GM21529 (cell line): ENCODE measurements at regions not wholly inside any gene's neighbourhood (a gene's known extent, or its start where the extent isn't known, plus 50 kb on each side); places are given as distances from the start of the nearest gene placed in this dataset.

ENCODE experiments used
- ATAC-seq: cut with Tn5 transposase; IDR thresholded peaks from one replicate; pipeline ENCODE4 v1.9.1; 2021; ENCODE audit not compliant: unreplicated experiment

DNA sequence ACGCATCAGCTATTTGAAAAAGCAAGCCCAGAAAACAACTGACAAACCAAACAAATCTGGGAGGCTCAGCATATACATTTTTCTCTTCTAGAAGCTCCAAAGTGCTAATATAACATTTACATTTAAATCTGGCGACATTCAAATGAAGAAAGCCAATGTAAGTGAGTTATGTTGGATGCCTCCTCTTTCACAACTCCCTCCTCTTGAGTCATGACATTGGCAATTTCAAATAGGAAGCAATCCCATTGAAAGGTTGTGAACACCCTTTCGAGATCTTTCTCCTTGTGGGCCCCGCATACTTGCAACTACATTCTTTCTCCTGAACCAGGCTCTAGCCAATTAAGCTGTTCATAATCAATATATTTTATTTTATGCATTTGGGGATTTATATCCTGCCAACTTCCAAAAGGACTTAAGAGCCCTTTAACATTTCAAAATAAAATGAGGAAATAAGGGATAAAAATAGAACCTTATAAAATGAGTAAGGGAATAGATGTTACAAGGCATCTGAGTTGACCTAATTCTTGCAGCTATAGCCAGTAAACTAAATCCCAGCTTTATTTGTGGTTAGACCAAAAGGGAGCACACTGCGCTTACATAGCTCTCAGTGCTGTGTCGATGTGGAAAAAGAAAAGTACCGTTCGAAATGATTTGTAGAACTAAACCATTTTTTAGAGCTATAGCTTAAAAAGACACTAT is 129.5 kb upstream of the SESN3 start:
- ATAC-seq, result no peak

DNA sequence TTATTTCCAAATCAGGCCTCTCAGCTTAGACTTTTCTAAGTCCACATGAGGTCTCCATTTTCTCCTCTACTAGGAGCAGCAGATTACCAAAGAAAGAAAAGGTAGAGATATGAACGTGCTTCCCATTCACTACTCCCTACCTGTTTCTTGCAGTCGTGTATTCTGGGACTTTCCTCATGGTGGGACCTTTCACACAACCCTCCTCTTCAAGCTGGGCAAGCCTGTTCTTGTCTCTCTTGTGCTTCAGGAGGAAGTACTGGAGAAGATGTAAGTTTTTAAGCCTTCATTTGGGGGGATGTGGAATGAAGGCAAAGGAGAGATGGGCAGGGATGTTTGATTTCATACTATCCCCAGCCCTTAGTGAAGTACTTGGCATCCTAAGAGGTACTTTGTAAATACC is 128.8 kb upstream of the SESN3 start:
- ATAC-seq, result no peak

DNA sequence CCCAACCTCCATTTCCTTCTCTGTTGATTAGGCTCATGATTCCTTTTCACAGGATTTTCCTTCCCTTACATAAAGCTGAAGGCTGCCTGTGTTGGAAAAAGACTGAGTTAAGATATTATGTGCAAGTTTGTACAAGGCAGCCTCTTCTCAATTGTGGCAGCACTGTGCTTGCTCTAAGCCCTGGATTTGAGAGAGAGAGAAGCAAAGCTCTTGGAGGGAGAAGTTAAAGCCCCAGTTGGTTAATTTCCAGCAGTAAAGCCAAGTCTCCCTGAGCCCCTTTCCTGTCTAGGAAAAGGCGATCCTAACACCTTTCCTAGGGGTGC is 128.3 kb upstream of the SESN3 start:
- no peak for ATAC-seq

DNA sequence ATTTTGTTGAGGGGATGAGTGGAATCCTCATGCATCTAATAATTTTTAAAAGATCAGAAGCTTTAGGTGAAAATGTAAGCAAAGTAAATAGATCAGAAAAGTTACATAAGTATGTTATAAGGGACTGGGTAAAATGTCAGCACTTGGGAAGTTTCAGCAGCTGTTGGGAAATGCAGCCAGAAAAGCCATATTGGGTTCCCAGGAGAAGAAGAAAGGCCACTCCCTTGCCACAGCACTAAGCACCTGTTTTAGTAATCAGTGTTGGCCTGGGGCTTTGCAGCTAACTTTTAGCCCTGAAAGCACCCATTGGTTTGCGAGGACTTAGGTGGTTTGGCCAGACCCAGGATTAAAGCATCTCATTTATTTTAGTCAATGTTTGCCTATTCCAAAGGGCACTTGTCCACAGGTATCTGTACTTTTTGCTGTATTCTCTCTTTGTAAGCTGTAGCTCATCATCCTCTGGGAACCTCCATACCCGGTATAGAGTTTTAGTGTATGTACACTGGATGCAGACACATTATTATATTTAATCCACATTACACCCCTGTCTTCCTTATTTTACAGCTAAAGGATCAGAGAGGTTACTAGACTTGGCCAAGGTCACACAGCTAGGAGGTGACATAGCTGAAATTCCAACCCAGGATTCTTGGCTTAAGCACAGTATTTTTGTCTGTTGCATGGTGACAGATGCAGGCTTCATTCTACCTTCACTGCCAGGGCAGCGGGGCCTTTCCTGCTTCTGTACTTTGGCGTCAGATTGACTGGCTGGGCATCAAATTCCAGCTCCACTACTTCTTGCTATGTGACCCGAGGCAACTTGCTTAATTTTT is 127.7 kb upstream of the SESN3 start:
- no peak for ATAC-seq

DNA sequence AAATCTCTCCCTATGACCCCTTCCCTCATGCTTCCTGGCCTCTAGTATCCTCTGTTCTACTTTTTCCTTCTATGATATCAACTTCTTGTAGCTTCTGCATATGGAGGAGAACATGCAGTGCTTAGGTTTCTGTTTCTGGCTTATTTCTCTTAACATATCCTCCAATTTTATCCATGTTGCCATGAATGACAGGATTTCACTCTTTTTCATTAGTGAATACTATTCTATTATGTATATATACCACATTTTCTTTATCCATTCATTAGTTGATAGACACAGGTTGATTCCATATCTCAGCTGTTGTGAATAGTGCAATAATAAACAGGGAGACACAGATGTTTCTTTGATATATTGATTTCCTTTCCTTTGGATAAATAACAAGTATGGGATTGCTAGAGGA is 123.3 kb upstream of the SESN3 start:
- no peak for ATAC-seq

DNA sequence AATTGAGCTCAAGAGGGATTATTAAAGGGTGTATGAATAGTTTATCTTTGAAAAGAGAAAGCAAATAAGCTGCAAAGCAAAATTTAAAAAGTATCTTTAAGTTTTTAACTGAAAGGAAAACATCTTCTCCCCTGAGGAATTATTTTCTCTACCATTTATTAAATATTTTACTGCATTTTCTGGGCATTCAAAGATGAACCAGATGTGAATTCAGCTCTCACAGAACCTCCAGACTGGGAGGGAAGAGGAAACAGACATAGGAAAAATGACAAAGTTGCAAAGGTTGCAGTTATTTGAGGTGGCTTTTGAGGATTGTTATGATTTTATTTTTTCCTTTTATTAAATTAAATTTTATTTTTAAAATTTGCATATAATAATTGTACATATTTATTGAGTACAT is 122.7 kb upstream of the SESN3 start:
- no peak for ATAC-seq

DNA sequence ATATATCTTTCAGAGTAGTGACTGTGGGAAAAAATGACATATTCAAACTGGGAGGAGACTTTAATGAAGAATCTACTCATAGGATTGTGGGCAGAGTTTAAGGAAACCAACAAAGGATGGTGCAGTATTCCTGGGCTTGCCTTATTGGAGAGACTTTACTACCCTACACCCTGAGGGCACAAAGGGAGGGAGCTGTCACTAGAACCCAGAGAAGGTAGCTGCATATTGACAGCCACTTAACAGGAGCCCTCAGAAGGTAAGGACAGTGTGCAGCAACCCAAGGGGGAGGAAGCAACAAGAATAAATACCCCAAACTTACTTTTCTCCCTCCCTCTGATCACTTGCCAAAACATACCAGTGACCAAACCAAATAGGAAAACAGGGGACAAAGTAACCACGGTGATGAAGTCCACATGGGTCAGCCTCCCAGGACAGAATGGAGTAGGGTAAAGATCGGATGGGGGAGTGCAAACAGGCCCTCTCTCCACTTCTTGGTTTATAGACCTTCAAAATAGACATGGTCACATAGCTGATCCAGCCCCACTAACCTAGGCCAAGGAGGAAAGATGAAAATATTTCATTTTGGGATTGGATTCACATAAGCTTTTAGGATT is 121.8 kb upstream of the SESN3 start:
- ATAC-seq, result no peak

DNA sequence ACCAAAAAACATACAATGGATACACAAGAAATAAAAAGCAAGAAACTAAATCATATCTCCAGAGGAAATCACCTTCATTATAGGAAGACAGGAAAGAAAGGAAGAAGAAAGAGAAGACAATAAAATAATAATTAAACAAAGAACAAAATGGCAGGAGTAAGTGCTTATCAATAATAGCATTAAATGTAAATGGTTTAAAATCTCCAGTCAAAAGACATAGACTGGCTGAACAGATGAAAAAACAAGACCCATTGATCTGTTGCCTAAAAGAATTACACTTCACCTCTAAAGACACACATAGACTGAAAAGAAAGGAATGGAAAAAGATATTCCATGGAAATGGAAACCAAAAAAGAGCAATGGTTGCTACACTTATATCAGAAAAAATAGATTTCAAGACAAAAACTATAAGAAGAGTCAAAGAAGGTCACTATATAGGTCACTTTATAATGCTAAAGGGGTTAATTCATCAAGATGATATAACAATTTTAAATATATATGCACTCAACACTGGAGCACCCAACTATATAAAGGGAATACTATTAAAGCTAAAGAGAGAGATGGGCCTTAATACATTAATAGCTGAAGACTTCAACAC is 118.4 kb upstream of the SESN3 start:
- no peak for ATAC-seq

DNA sequence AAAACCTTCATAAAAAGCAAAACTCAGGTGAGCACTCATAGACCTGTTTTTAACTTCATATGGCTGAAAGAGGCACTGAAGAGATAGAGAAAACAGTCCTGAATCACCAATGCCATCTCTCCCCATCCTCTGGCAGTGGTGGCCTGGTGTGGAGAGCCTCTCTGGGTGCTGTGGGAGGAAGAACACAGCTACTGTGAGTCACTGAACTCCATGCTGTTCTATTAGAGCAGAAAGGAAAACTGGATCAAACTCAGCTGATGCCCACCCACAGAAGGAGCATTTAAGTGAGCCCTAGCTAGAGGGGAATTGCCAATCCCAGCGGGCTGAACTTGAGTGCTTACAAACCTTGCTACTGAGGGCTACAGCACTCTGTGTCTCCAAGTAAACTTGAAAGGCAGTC is 115.3 kb upstream of the SESN3 start:
- no peak for ATAC-seq

DNA sequence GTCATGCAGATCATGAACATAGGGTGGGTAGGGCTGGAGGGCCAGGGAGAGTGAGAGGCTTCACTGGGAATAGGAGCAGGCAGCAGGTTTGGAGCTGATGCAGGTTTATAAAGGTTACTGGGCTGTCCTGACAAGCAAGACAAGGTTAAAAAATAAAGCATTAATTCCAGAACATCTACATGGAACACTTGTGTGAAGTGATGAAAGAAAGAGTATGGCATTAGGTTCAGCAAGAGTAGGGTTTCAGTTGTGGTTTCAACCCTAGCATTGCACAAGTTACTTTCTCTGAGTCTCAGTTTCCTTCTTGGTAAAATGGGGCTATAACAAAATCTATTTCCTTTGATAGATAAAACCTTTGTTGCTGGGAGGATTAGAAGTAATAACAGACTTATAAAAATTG is 114.6 kb upstream of the SESN3 start:
- ATAC-seq, result peak; percentile 85

DNA sequence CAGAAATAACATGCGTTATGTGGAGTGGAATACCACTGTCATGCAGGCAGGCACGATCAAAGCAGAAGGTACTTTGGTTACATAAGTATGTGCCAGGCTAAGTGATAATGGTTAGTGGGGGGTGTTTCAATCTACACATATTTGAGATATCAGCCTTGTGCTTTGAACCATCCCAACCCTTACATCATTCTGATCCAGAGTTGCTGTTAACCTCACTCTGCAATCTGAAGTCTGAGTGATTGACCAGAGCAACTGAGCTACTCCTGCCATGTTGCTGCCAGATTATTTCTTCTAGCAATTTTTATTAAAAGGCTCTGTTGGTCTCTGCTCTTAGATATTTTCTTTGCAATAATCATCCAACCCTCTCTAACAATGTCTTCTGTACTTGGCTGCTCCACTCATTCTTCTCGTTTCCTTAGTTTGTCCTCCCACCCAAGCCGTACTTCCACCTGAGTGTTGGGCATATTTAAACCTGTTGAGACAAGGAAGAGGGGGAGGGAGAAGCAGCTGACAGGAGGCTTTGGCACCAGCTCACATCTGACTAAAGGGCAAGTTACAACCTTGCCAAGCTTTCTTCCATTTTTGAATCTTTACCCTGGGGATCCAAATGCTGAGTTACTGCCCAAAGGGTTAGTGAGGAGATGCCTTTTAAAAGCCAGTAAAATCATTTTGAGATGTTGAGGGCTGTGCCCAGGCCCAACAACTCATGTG is 114.1 kb upstream of the SESN3 start:
- no peak for ATAC-seq

DNA sequence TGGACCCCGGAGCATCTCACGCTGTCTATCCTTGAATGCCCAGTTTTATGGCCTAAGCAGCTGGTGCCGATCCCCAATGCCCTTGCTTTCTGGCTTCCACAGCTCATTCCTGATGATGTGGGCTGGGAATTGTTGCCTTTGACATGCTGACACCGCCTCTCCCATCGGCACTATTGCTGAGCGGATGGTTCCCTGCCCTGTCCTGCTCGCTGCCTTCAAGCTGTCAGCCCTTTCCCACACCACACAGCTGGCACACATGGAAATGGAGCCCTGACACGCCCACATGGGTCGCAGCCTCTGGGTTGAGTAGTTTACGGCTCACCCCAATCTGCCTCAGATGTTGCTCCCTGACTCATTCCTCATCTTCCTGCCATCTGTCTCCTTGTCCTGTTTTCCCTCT is 110.2 kb upstream of the SESN3 start:
- no peak for ATAC-seq

DNA sequence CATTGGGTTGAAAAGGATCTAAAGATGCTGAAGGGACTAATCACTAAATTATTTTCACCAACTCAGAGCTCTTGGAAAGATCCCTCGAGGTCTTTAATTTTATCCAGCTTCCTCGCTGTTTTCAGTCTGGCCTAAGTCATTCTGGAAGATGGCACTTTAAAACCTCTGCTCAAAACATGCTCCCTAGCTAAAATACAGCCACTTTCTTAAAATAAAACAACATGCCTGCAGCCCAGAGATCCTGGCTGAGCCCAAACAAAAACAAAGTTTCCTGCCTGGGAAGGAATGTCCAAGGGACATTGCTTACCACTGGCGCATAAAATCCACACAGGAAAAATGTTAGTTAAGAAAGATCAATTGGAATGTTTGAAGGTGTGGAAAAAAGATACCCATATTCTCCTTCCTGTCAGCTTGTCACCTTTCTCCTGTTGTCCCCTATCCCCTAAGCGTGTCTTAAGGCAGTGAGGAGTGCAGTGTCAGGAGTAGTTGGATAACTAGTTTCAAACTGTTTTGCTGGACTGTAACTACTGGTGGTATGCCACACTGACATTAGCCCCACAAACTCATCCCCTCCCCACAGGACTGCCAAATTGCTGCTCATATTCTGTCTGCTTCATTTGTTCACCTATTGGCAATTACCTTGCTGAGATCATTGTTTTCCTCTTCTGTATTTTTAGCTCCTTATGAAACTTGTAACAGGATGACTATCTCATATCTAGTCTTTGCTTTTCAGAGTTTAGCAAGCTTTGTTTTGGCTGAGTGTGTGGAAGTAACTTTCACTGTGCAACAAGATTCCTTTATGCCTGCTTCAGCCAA is 108.3 kb upstream of the SESN3 start:
- ATAC-seq, result peak; percentile 35

DNA sequence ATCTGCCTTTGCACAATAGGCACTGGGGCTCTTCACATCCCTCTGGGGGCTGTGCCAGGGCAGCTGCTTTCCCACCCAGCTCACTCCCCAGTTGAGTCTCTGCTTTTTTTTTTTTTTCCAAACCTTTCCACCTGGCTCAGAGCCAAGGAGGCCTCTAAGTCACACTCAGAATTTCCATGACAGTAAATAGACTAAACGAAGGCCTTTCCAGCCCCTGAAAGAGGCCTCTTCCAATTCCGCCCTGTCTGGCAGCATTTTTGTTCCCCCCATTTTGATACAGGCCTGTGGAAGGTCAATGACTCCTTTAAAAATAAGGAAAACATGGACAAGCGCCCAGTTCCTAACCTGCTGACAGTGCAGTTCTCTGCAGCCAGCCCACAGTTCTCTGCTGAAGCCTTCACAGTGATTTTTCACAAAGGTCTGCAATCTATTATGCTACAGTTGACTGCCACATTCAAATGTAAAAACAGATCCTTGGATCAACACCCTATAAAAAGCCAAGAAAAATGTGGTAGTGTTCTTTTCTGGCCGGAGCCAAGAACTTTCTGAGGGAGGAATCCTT is 107.5 kb upstream of the SESN3 start:
- ATAC-seq, result no peak

DNA sequence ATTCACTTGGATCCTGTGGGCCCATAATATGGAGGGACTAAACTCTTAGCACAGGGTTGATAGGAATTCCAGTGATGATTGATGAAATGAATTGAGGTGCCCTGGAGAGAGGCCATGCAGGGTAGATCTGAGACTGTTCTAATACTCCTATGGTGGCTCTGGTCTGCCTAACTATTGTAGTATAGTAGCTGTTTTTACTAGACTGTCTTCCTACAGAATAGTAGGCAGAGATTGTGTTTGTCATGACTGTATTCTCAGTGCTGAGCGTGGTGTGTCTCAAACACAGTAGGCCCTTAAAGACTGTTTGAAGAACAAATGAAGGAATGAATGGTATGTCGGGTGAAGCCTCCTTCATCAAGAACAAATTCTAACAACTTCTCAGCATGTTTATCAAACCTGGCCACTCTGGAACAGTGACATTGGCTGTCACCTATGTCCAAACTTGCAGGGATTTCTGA is 107.0 kb upstream of the SESN3 start:
- peak; percentile 6 for ATAC-seq

DNA sequence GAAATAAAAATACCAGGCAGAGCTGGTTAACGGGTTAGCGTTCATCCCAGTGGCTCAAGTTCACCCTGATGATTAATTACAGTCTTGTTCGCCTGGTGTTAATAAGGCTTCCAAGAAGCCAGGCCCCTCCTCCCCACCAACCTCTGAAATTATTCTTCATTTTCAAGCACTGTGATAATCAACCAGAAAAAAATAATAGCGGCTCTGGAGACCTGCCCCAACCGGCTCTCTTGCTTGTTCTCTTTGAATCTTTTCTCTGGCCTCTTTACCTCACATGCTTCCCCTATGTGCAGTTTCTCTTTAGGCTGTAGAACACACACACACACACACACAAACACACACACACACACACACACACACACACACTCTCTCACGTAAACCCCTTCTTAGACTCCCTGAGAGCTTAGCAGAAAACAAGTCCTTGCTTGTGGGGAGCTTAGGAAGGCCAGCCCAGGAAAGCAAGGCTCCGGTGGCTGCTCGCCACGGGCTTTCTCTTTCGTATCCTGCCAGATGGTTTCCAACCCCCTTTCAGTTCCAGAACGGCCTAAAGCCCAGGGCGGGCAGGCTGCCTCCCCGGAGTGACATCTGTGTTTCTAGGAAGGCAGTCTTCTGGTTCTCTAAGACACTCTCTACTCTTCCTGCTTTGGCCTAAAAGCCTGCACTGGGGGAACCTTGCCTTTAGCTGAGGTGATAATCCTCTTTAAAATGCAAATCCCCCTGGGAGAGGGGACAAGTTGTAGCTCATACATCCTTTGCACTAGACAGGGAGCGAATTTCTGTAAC is 106.4 kb upstream of the SESN3 start:
- peak; percentile 91 for ATAC-seq

DNA sequence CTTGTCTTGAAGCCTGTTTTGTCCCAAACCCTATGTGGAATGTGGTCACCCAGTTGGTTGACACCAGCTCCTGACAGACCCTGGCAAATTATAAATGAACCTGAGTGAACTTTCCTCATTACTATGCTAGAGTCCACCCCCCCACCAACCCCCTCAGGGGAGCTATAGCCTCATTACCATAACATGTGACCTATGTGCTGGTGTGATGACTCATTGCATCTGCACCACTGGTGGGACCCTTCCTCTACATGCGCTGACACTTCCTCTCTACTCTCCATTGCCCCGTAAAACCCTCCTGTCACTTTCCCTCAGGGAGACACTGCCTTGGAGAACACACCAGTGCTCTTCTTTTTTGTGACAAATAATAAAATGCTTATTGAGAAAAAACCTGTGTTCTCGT is 105.0 kb upstream of the SESN3 start:
- ATAC-seq, result no peak

DNA sequence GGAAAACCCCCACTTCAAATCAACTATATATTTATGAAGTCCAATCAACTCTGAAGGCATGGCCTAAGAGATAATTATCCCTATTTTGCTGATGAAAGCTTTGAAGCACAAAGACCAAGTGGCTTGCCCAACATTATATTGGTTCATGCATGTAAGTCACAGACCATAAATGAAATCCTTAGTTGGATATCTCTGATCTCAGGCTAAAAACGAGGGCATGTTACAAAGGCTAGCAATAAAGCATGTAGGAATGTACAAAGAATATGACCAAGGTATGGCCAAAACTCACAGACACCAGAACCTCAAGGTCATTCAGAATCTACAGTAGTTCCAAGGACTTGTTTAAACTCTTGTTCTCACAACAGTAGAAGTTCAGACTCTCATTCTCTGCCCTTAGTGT is 100.2 kb upstream of the SESN3 start:
- no peak for ATAC-seq

DNA sequence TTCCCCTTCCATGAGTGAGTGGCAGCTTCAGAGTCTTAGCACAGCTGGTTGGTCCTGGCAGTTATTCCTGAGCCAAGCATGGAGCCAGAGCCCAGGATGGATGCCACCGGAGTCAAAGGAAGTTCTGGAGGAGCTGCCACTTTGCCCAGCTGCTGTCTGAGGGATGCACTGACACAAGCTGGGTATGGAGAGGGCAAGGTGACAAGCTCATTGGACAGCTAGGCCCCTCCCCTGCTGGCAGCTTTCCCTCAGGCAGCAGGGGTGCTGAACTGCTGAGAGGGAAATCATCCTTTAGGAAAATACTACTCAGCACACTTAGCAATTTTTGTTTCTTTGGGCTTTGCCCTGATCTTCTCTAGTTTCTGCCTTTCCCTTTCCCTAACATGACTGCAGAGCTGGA is 99.3 kb upstream of the SESN3 start:
- no peak for ATAC-seq
